Limb (tissue), 2 donors: ENCODE measurements at regions not wholly inside any gene's neighbourhood (a gene's known extent, or its start where the extent isn't known, plus 50 kb on each side); places are given as distances from the start of the nearest gene placed in this dataset.
A peak's percentile ranks its signal among the peaks of the same experiment; 100 is the strongest.

ENCODE experiments used
- DNase-seq, 2 donors: peaks; one replicate each; pipeline ENCODE4 v3.0.0-alpha.2; 2016; ENCODE audit errors: extremely low spot score in 2 of 2

DNA sequence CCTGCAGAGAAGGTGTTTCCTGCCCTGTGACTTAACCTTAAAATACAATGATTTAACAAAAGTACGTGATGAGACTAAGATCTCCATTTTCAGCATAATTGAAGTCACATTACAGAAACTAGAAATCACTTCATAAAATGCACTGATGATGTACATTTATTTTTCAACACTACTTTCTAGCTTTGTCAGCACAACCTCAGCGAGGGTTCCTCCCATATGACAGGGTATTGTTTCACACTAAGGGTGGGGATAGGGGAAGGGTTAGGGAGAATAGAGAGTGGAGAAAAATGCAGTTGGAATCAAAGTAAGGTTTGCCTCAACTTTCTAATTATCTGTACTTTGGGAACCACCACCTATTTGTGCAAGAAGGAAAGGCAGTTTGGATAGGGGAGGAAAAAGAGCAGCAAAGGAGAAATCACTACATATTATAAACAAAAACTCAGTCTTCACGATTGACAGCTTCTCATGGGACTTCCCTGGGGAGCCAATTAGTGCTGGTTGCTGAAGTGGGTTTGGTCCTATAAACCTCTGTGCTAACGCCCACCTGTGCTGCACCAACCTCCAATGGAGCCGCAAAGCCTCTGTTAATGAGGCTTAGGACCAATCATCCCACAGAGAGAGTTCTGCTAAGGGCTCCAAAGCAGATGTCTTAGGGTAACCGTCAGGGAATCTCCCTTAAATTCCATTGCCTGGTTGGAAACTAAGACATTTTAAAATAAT is 369.2 kb upstream of the PDE4D start:
- no peak for DNase-seq

GRCh38 chr5:60261732-60262131 is 368.2 kb upstream of the PDE4D start:
- no peak for DNase-seq

GRCh38 chr5:60260658-60261057 is 367.1 kb upstream of the PDE4D start:
- DNase-seq, result no peak

- DNase-seq, result no peak
Measured at GRCh38 chr5:60259730-60260129, 366.2 kb upstream of the PDE4D start.

DNA sequence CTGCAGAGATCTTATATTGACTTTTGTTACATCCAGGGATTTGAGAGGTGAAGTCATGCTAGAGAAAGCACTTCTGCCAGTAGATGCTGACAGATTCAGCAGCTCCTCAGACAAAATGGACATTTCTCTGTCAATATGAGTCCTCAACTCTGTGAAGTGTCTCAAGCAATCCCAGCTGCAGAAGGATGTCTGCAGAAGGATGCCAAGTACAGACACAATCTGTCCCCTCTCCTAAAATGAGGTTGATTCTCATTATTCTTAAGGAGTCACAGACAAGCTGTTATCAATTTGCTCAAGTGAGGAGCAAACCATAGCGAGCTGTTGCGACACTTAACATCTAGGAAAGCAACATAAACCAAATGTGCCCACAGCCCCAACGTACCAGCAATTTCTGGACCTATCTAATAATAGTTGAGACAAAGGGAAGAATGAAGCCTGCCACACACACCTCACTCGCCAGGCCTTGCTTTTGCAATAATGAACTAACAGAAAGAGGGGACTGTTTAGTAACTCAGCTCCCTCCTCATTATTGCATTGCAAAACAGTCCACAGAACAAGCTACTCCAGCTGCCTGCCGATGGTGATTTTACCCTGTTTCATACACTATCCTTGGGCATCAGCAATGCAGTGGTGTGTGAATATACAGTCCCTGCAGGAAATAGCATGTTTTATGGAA is 364.2 kb upstream of the PDE4D start:
- DNase-seq, result no peak

- no peak for DNase-seq
Measured at GRCh38 chr5:60256546-60256945, 363.0 kb upstream of the PDE4D start.

GRCh38 chr5:60248901-60249300 is 355.4 kb upstream of the PDE4D start:
- no peak for DNase-seq

- no peak for DNase-seq
Measured at GRCh38 chr5:60243713-60244112, 350.2 kb upstream of the PDE4D start.

DNA sequence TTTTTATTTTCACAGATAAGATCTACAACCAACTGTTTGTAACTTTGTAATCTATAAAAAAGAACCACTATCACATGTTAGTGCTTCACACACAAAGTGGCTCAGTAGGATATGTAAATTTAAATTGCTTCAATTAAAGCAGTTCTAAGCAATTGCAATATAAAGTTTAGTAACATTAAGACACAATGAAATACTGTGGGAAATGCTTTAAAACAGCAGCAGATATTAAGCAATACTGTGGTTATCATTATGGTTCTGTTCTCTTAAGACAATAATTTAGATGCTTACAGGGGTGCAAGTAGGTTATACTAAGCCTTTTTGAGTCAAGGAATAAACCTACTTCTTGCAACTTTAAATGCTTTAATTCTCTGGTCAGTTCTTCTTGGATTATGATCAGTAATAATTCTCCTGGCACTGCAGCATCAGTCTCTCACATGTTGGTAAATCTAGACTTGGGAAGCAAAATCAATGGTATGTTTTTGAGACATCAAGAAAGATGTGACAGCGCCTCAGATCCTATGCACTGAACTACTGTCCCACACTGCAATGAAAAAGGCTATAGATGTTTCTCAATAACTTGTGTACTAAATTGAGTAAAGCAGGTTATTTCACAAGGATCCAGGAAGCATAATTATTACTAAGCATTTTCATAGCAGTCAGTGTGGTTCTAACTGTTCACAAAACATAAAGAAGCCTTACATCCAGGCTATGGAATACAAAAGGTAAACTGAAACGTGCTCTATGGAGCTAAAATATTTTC is 338.7 kb upstream of the PDE4D start:
- no peak for DNase-seq

DNA sequence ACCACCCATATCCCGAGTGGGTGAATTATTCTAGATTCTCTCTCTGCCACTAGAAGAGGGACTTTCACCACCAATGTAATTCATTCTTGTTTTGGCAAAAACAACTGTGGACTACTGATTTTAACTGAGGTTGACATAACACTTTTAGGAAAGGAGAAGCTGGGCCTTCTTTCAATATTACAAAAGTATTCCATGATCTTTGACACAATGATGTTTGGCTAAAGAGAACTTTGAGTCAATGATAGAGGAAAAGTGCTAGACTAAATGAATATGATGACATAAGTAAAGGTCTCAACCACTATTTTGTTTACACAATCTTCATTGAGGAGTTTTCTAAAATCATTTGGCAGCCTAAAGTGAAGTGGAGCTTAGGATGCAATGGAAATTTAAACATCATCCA is 336.9 kb upstream of the PDE4D start:
- no peak for DNase-seq

GRCh38 chr5:60229691-60230185 is 336.2 kb upstream of the PDE4D start:
- no peak for DNase-seq

- no peak for DNase-seq
Measured at GRCh38 chr5:60228676-60229075, 335.1 kb upstream of the PDE4D start.

GRCh38 chr5:60226128-60226527 is 332.6 kb upstream of the PDE4D start:
- peak in 1 of 2 donors; percentile 15 for DNase-seq

GRCh38 chr5:60223342-60223741 is 329.8 kb upstream of the PDE4D start:
- no peak for DNase-seq

GRCh38 chr5:60219921-60220320 is 326.4 kb upstream of the PDE4D start:
- no peak for DNase-seq

GRCh38 chr5:60210810-60211209 is 317.3 kb upstream of the PDE4D start:
- peak in 1 of 2 donors; percentile 34 for DNase-seq

DNA sequence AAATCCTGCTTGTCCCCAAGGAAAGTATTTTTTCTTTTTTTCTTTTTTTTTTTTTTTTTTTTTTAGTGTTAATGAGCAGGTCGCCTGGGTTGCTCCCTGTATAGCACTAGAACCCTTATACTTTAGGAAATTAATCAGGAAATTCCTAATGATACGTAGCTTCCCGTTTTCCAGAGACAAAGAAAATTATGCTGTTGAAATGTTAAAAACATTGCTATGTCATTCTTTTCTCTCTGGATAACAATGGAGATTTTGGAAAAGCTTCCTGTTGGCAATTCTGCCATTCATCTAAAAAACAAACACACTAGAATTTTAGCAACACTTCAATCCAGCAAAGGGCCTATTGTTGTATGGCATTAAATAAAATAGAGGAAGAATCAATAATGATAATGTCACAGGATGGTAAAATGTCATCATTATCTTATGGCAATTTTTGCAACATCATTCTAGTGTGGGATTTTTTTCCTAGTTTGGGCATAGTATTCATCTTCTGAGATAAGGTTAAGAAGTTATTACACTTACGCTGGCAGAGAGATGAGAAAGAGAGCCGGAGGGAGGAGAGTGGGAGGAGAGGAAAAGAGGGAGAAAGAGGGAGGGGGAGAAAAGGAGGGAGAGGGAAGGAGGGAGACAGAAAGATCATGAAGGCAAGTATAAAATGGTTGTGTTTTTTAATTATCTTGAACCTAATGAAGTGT is 315.8 kb upstream of the PDE4D start:
- DNase-seq, result no peak

- no peak for DNase-seq
Measured at GRCh38 chr5:60208716-60209115, 315.2 kb upstream of the PDE4D start.

- no peak for DNase-seq
Measured at GRCh38 chr5:60207040-60207439, 313.5 kb upstream of the PDE4D start.

DNA sequence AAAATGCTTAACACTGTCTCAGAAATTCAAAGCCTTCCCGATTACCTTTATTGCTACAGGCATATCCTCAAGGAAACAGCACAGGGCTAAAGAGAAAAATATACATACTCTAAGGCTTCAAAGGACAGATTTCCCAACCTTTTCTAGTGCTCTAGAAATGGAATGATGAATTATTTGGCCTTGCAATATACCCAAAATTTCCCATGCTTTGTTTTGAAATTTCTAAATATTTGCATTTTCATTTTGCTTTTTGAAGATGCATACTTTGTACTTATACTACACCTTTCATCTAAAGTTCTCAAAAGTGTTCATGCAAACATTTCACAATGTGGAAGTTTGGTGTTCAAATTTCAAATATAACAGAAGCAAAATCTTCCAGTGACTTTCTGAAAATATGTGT is 312.7 kb upstream of the PDE4D start:
- DNase-seq, result no peak

DNA sequence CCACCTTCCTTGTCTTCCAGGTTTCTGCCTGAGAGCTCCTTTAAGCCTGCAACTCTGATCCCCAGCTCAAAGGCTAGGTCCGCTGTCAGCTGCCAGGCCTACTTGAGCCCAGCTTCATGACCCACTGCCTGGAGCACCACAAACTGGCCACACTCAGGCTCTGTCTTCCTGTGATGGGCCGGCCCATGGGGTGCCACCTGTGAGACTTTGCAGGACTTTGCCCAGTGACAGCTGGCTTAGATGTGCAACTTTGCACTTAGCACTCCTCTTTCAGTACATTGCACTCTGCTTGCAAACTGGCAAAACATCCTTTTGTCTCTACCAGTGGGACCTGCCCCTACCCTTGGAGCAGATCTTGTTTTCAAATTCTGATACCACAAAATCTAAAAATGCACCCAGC is 311.5 kb upstream of the PDE4D start:
- DNase-seq, result no peak
